ENCODE measurements at regions not wholly inside any gene's neighbourhood (a gene's known extent, or its start where the extent isn't known, plus 50 kb on each side); places are given as distances from the start of the nearest gene placed in this dataset.

DNA sequence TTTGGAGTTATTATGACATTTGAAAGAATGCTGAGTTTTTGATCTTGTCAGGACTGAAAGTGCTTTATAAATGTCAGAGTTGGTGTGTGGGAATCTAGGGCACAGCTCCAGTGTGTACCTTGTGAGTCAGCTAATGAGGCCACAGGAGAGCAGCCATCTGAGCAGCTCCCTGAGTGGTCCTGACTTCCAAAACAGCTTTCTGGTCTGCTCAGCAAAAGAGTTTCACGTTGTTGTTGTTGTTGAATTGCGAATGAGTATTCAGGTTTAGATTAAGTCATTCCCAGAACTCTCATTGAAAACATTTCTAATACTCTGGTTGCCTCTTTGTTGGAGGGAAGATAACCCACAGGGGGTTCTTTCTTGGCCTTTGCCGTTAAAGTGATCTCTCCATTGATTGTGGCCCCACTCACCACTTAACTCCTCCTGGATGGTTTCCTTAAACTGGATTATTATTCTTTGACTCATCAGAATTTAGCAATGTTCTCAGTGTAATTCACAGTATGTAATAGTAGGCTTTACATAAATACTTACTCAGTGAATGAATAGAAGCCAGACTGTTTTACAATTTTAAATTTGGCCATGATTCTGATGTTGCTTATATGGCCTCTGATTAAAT, 125.1 kb upstream of the SGCD start:
- no peak for TF ChIP-seq POLR2A (IDR thresholded peaks at IDR 0.05)
- TF ChIP-seq, protein P1, sequence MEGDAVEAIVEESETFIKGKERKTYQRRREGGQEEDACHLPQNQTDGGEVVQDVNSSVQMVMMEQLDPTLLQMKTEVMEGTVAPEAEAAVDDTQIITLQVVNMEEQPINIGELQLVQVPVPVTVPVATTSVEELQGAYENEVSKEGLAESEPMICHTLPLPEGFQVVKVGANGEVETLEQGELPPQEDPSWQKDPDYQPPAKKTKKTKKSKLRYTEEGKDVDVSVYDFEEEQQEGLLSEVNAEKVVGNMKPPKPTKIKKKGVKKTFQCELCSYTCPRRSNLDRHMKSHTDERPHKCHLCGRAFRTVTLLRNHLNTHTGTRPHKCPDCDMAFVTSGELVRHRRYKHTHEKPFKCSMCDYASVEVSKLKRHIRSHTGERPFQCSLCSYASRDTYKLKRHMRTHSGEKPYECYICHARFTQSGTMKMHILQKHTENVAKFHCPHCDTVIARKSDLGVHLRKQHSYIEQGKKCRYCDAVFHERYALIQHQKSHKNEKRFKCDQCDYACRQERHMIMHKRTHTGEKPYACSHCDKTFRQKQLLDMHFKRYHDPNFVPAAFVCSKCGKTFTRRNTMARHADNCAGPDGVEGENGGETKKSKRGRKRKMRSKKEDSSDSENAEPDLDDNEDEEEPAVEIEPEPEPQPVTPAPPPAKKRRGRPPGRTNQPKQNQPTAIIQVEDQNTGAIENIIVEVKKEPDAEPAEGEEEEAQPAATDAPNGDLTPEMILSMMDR (IDR thresholded peaks at IDR 0.05) = no peak
